Body of pancreas (tissue), 4 donors: ENCODE measurements at regions not wholly inside any gene's neighbourhood (a gene's known extent, or its start where the extent isn't known, plus 50 kb on each side); places are given as distances from the start of the nearest gene placed in this dataset.

Experiments used
- POLR2A ChIP-seq, 3 donors: fragments of 450-650 bp; IDR thresholded peaks; one replicate each; pipeline ENCODE4 v1.6.1; 2016; ENCODE audit warnings: antibody characterized with exemption in 3 of 3, mild to moderate bottlenecking in 2 of 3
- TF ChIP-seq, protein P1 (sequence below), 7 experiments: fragments of 450-650 bp in 4 of 7; fragments of 200-600 bp in 3 of 7; sonication (generic) in 3 of 7; IDR thresholded peaks; one replicate each; pipeline ENCODE4 v1.5.1; 2016 to 2019; ENCODE audit warnings: antibody characterized with exemption in 7 of 7

DNA sequence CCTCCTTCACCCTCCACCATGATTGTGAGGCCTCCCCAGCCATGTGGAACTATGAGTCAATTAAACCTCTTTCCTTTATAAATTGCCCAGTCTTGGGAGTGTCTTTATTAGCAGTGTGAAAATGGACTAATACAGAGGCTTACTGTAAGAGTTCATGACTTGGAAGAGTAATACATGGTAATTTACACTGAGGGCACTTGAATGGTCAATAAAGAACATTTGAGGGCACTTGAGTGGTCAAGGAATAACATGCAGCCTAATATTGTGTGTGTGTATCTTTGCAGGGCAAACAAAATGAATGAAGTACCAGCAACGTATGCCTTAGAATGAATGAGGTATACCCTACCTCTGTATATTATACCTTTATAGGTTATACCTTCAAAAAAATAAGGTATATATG is 190.4 kb upstream of the SOX11 start:
- TF ChIP-seq, protein P1, sequence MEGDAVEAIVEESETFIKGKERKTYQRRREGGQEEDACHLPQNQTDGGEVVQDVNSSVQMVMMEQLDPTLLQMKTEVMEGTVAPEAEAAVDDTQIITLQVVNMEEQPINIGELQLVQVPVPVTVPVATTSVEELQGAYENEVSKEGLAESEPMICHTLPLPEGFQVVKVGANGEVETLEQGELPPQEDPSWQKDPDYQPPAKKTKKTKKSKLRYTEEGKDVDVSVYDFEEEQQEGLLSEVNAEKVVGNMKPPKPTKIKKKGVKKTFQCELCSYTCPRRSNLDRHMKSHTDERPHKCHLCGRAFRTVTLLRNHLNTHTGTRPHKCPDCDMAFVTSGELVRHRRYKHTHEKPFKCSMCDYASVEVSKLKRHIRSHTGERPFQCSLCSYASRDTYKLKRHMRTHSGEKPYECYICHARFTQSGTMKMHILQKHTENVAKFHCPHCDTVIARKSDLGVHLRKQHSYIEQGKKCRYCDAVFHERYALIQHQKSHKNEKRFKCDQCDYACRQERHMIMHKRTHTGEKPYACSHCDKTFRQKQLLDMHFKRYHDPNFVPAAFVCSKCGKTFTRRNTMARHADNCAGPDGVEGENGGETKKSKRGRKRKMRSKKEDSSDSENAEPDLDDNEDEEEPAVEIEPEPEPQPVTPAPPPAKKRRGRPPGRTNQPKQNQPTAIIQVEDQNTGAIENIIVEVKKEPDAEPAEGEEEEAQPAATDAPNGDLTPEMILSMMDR (IDR thresholded peaks at IDR 0.05), result no peak
- TF ChIP-seq POLR2A (IDR thresholded peaks at IDR 0.05), result no peak
